Upper lobe of left lung (tissue), 4 donors: ENCODE measurements at regions not wholly inside any gene's neighbourhood (a gene's known extent, or its start where the extent isn't known, plus 50 kb on each side); places are given as distances from the start of the nearest gene placed in this dataset.

ENCODE experiments used
- CTCF ChIP-seq, 6 experiments: fragments of 450-650 bp in 4 of 6; fragments of 200-600 bp in 2 of 6; sonication (generic) in 2 of 6; IDR thresholded peaks; one replicate each; pipeline ENCODE4 v1.5.1; 2016 to 2019; ENCODE audit warnings: antibody characterized with exemption in 6 of 6
- POLR2A ChIP-seq, 4 donors: fragments of 450-650 bp; IDR thresholded peaks; one replicate each; pipeline ENCODE4 v1.5.1; 2016 to 2017; ENCODE audit warnings: antibody characterized with exemption in 4 of 4, mild to moderate bottlenecking in 2 of 4
- POLR2AphosphoS5 ChIP-seq, 2 donors: sonication (generic); formaldehyde crosslinking; IDR thresholded peaks; one replicate each; pipeline ENCODE4 v1.5.1; 2017; ENCODE audit warnings: antibody characterized with exemption in 2 of 2

- no peak for TF ChIP-seq CTCF (IDR thresholded peaks at IDR 0.05)
- no peak for TF ChIP-seq POLR2AphosphoS5 (IDR thresholded peaks at IDR 0.05)
- no peak for TF ChIP-seq POLR2A (IDR thresholded peaks at IDR 0.05)
These were observed 242.1 kb downstream of the CPE start for GRCh38 chr4:165620913-165621312.
